Brain pericyte (primary cell): ENCODE measurements at regions not wholly inside any gene's neighbourhood (a gene's known extent, or its start where the extent isn't known, plus 50 kb on each side); places are given as distances from the start of the nearest gene placed in this dataset.
"Not testable (repeated sequence)": the region's sequence is repeated elsewhere in the genome, so short reads cannot be mapped to it uniquely, and the experiment has no call there.

Experiments
- DNase-seq: peaks from one replicate; pipeline ENCODE4 v3.0.0-alpha.2; 2012; ENCODE audit warnings: low read depth, low spot score

GRCh38 chr10:55518416-55518815, 717.4 kb upstream of the PCDH15 start:
- DNase-seq = not testable (repeated sequence)

DNA sequence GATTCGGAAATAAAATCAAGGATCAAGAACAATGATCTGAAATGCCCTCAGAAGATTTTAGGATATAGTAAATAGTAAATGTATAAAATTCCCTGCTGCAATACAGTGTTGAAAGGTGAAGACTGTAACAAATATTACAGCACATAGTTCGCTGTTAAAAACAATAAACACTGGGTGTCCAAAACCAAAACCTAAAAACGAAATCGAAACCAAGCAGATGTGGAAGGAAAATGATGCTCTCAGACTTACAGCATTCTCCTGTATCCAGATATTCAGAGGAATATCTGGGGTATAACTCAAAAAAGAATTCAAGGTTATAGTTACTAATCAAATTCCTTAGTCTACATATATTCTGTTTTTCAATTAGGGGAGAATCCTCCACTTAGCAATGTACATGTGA, 708.1 kb upstream of the PCDH15 start:
- no peak for DNase-seq

- DNase-seq = no peak
Measured at GRCh38 chr10:55500931-55501559, 700.0 kb upstream of the PCDH15 start.

GRCh38 chr10:55497893-55498499, 697.0 kb upstream of the PCDH15 start:
- DNase-seq = no peak

DNA sequence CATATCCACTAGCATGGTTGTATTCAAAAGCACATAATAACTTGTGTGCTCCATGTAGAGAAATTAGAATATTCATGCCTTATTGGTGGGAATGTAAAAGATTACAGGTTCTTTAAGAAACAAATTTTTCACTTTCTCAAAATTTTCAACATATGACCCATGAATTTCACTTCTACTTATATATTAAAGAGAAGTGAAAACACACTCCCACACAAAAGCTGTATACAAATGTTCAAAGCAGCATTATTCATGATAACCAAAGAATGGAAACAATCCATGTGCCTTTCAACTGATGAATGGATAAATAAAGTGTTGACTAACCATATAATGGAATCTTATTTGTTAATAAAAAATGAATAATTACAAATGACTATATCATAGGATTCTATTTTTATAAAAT, 694.5 kb upstream of the PCDH15 start:
- DNase-seq = no peak

DNA sequence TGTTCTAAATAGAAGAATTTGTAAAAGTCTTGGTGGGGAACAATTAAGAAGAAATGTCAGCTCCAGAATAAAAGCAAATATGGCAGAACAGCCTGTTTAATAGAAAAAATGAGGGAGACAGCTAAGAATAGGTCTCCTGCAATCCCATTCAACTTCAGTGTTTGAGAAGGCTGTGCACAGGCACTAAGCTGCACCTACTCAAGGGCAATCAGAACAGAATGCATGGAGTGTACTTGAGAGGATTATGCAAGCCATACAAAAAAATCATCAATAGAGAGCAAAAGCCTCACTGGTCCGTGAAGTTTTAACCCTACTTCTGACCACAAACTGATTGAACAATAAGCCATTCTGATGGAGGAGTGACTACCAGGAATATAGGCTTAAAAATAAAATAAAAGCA, 690.7 kb upstream of the PCDH15 start:
- DNase-seq = no peak

GRCh38 chr10:55485827-55486226, 684.8 kb upstream of the PCDH15 start:
- no peak for DNase-seq

DNA sequence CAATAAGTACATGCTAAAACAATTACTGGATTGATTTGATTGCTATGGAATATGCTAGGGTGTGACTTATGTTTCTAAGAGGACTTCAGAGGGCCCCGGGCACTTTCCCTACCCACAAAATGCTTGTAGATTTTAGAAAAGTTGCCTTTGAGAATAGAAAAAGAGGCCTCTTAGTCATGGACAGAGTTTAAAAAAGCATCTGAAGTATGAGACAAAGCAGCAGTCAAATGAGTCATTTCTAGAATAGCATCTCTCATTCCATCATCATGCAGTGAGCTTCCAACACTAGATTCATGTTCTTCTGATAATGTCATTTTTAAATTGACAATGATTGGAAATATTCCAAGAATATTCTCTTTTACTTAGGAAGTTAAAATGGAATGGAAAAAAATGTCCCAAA, 675.1 kb upstream of the PCDH15 start:
- no peak for DNase-seq

GRCh38 chr10:55474258-55474657, 673.2 kb upstream of the PCDH15 start:
- DNase-seq = no peak

GRCh38 chr10:55470840-55471239, 669.8 kb upstream of the PCDH15 start:
- no peak for DNase-seq

GRCh38 chr10:55466806-55467504, 665.9 kb upstream of the PCDH15 start:
- DNase-seq = no peak

GRCh38 chr10:55464083-55464482, 663.1 kb upstream of the PCDH15 start:
- DNase-seq = no peak

GRCh38 chr10:55460008-55460407, 659.0 kb upstream of the PCDH15 start:
- DNase-seq = no peak

- DNase-seq = no peak
Measured at GRCh38 chr10:55449981-55450380, 649.0 kb upstream of the PCDH15 start.

GRCh38 chr10:55446441-55447002, 645.5 kb upstream of the PCDH15 start:
- DNase-seq = no peak

DNA sequence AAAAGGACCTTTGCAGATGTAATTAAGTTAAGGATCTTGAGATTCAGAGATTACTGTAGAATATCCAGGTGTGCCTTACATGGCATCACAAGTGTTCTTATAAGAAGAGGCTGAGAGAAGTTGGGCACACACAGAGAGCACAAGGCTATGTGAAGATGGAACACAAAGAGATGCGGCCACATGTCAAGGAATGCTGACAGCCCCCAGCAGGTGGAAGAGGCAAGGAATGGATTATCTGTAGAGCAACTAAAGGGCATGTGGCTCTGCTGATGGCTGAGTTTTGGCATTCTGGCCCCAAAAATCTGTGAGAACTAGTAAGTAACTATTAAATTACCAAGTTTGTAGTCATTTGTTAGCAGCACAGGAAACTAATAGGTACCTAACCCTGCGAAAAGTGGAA, 640.7 kb upstream of the PCDH15 start:
- DNase-seq = no peak

DNA sequence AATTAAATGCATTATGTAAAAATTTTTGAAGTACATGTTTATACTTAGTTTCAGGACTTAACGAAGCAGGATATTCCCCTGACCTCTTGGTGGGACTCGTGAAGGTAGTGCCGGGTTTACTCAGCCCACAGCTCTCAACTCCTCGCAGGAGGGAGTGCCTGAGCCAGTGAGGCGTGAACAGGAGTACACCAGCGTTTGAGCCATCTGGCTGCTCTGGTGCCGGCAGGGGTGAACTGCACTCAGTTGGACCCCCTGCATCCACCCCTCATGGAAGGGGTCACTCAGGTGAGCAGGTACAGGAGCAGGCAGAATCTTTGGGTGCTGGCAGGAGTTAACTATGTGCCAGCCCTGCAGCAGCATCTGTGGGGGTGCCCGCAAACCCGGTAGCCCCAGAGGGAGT, 625.1 kb upstream of the PCDH15 start:
- DNase-seq = no peak

DNA sequence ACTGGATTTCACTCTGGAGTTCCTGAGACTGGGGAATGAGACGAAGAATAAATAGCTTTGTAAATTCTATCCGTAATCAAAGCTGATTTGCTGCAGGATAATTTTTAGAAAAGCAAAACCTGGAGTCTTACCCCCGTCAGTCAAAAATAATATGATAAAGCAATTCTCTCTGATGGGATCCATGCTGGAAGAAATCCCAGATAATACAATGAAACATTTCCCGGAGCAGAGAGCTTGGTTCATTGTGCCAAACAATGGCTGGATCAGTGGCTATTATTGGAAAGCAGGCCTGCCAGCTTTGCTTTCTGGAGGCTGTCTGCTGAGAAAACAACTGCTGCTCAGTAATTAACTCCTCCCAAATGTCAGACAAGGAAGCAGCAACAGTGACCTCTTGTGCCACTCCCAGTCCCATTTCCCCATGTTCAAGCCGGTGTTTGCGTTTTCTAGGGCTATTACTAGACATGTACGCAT, 609.4 kb upstream of the PCDH15 start:
- DNase-seq = no peak

GRCh38 chr10:55404094-55404493, 603.1 kb upstream of the PCDH15 start:
- no peak for DNase-seq

DNA sequence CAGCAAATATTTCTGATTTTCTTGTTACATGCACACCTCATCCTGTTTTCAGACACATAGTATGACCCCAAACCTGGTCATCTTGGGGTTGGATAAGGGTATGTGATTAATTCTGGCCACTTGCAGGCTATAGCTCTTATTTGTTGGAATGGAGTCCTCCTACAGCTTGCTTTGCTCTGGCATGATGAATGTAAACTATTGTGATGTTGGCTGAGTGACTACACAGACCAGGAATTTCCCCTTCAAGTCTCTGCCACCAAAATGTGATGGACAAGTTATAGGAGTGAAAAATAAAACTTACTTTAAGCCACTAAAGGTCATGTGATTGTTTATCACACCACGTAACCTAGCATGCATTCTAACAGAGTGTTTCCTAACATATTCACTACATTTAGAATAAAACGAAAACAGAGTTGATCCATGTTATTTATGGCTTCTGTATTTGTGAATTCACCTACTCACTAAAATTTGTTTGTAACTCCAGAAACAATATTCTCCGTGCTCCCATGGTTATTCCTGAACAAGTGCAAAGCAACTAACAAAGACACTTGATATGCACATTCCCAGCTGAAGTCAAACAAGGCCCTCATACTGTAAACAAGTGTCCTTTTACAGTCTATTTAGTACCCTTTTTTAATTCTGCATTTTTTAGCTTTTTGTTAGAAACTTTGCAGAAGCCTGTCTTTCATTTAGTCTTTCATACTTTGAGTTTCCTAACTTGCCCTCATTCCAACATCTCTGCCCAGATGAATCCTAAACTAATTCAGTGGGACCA, 599.2 kb upstream of the PCDH15 start:
- no peak for DNase-seq

- no peak for DNase-seq
Measured at GRCh38 chr10:55398497-55398882, 597.5 kb upstream of the PCDH15 start.
